ENCODE measurements at regions not wholly inside any gene's neighbourhood (a gene's known extent, or its start where the extent isn't known, plus 50 kb on each side); places are given as distances from the start of the nearest gene placed in this dataset.

- TF ChIP-seq ZNF532 (CRISPR knock-in tag; IDR thresholded peaks at IDR 0.05; ENCODE audit: borderline replicate concordance) (no peak), STAT6 (CRISPR knock-in tag; conservative IDR thresholded peaks at IDR 0.05; ENCODE audit: low read depth) (no peak), ZSCAN18 (CRISPR knock-in tag; IDR thresholded peaks at IDR 0.05) (no peak), TP53 (CRISPR knock-in tag; IDR thresholded peaks at IDR 0.05) (no peak), NR3C1 (CRISPR knock-in tag; conservative IDR thresholded peaks at IDR 0.05; ENCODE audit: low read depth) (no peak)
Measured at GRCh38 chr6:95325916-95326315, 251.4 kb upstream of the MANEA start (continued).

GRCh38 chr6:95328231-95328630 is 249.1 kb upstream of the MANEA start:
- Mint-ChIP-seq H3K27me3 (ENCODE audit: low read depth) (no peaks in the 10 kb centered on the region), H3K4me1 (no peaks in the 10 kb centered on the region), H3K27ac (no peak overlapping the region), H3K4me3 (no peak overlapping the region), H3K36me3 (no peaks in the 10 kb centered on the region), H3K9me3 (no peaks in the 10 kb centered on the region)
- no peak for ATAC-seq
- ChIA-PET CTCF (no interaction called here), POLR2A (no interaction called here)
- no peak for DNase-seq (ENCODE audit: low spot score)
- TF ChIP-seq MAX (CRISPR knock-in tag; IDR thresholded peaks at IDR 0.05) (no peak), ZNF671 (CRISPR knock-in tag; IDR thresholded peaks at IDR 0.05) (no peak), JUN (CRISPR knock-in tag; IDR thresholded peaks at IDR 0.05) (no peak), MXD4 (CRISPR knock-in tag; IDR thresholded peaks at IDR 0.05; ENCODE audit: borderline replicate concordance) (no peak), GRHL2 (CRISPR knock-in tag; IDR thresholded peaks at IDR 0.05; ENCODE audit: insufficient replicate concordance, severe bottlenecking) (no peak), FOXP1 (CRISPR knock-in tag; IDR thresholded peaks at IDR 0.05; ENCODE audit: borderline replicate concordance) (no peak), ZNF263 (CRISPR knock-in tag; IDR thresholded peaks at IDR 0.05; ENCODE audit: low read depth) (no peak), ATF6 (CRISPR knock-in tag; IDR thresholded peaks at IDR 0.05) (no peak), RELA (CRISPR knock-in tag; IDR thresholded peaks at IDR 0.05; ENCODE audit: borderline replicate concordance) (no peak), ATF3 (CRISPR knock-in tag; conservative IDR thresholded peaks at IDR 0.05) (no peak), ESRRA (CRISPR knock-in tag; IDR thresholded peaks at IDR 0.05; ENCODE audit: borderline replicate concordance) (no peak), HMGXB4 (CRISPR knock-in tag; IDR thresholded peaks at IDR 0.05) (no peak), USF1 (CRISPR knock-in tag; IDR thresholded peaks at IDR 0.05) (no peak), NFE2L1 (CRISPR knock-in tag; IDR thresholded peaks at IDR 0.05) (no peak), ZNF121 (CRISPR knock-in tag; IDR thresholded peaks at IDR 0.05) (no peak), SMAD4 (CRISPR knock-in tag; IDR thresholded peaks at IDR 0.05) (no peak), TCF7 (CRISPR knock-in tag; IDR thresholded peaks at IDR 0.05; ENCODE audit: low read depth) (no peak), FOXJ3 (CRISPR knock-in tag; IDR thresholded peaks at IDR 0.05; ENCODE audit: borderline replicate concordance) (no peak)

All from WTC11 (cell line).